Stimulated activated CD8-positive, alpha-beta memory T cell treated with anti-CD3 and anti-CD28 coated beads, Interleukin-15, amount 100 ng/mL, for 4 hours (primary cell): ENCODE measurements at regions not wholly inside any gene's neighbourhood (a gene's known extent, or its start where the extent isn't known, plus 50 kb on each side); places are given as distances from the start of the nearest gene placed in this dataset.
"Not testable (repeated sequence)": the region's sequence is repeated elsewhere in the genome, so short reads cannot be mapped to it uniquely, and the experiment has no call there.

ENCODE experiments used
- DNase-seq, 2 donors: peaks; one replicate each; pipeline ENCODE4 v3.0.0-alpha.2; 2020; ENCODE audit warnings: low read depth in 2 of 2

DNA sequence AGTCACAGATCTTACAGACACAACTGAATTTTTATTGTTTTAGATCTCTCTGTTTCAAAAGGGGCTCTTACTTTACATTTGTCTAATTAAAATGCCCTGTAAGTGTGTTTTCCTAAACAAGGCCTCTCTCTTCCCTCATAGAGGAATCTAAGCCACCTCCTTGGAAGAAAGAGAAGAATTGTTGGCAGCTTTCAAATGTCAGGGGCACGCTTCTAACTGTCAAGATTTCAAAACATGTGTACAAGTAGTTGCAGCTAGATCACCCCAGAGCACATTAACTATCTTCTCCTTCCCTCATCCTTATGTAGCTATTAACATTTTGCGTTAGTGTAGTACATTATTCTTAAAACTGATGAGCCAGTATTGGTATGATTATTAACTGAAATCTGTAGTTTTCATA, 266.5 kb upstream of the BOD1L1 start:
- DNase-seq = no peak

GRCh38 chr4:13900780-13901179, 273.3 kb upstream of the BOD1L1 start:
- no peak for DNase-seq

DNA sequence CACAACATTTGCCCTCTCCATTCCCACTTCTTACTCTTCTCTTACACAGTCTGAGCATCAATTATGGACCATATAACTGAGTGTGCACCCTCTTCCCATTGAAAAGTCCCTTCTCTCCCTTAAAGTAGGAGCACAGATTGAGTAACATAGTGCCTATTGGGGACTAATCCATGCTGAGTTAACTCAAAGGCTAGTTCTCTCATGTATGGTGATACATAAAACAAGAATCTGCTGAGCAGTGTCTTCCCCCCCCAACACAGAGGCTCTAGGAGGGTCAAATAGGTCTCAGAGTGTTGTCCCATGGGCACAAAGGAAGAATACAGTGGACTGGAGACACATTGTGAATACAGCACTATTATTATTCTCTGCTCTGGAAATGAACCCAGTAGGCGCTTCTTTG, 274.6 kb upstream of the BOD1L1 start:
- DNase-seq = no peak

- no peak for DNase-seq
Observed at GRCh38 chr4:13903061-13903460, 275.5 kb upstream of the BOD1L1 start.

- DNase-seq = no peak
Observed at GRCh38 chr4:13903901-13904300, 276.4 kb upstream of the BOD1L1 start.

GRCh38 chr4:13905543-13905942, 278.0 kb upstream of the BOD1L1 start:
- no peak for DNase-seq

DNA sequence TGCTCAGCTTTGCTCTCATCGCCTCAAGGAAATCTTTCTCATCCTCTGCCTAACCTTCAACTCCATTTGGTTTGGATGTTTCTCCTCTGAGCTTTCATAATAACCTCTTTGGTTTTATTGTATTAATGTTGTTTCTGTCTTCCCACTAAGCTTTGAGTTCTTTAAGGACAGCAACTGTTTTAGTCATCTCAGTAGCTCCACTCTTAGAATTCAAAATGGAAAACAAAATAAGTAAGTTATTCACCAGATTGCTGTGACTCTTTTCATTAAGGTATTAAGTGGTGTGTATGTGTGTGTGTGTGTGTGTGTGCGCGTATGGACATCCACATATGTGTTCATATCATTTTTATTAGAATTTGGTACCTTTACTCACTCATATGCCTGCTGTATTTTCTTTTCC, 279.2 kb upstream of the BOD1L1 start:
- no peak for DNase-seq

- no peak for DNase-seq
Observed at GRCh38 chr4:13907255-13907751, 279.8 kb upstream of the BOD1L1 start.

DNA sequence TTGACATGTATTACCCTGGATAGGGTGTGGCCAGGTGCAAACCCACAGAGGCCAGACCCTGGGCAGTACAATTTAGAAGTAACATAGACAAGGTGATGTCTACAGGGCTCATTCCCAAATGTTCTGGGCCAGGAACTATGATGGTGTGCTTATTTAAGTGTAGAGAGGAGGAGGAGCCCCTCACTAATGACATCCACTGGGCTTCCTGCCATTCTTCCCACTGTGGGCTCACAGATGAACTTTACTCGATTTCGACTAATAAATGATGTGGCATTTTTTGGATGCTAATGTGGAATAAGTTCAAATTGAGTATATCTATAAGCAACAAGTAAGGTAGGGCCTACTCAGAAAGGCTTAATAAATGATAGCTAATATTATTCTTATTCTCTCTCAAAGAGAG, 280.9 kb upstream of the BOD1L1 start:
- no peak for DNase-seq

DNA sequence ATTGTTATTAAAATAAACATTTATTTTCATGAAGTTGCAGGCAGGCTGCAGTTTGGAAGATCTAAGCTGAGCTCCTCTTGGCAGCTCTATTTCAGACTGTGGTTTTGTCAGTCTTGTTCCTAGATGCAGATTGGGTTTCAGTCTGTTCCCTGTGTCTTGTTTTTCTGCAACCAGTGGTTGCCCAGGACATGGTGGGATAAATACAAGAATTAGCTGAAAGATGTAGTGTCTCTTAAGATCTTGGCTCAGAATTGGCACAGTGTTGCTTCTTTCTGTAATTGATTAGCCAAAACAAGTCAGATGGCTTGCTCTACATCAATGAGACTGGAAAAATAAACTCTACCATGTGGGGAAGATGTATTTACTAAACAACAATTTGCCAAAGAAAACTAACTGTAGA, 283.0 kb upstream of the BOD1L1 start:
- no peak for DNase-seq

GRCh38 chr4:13911256-13911655, 283.7 kb upstream of the BOD1L1 start:
- DNase-seq = no peak

DNA sequence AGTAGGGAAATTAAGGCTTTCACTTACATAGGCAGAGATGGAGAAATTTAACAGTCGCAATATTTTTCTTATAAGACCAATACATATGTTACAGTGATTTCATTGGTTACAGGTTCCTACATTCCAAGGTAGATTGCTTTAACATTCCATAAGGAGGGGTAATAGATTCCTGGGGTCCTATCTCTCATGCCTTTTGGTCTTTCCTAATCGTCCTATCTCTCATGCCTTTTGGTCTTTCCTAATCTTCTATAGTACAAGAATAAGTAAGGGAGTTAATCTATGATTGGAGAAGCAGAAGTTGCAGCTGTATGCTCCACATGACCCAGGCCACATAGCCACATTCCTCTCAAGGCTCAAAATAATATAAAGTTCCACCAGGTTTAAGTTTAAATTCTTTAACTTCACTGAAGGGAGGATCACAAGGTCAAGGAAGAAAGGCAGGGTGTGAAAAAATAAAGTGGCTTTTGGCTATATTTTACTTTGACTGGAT, 285.0 kb upstream of the BOD1L1 start:
- no peak for DNase-seq

DNA sequence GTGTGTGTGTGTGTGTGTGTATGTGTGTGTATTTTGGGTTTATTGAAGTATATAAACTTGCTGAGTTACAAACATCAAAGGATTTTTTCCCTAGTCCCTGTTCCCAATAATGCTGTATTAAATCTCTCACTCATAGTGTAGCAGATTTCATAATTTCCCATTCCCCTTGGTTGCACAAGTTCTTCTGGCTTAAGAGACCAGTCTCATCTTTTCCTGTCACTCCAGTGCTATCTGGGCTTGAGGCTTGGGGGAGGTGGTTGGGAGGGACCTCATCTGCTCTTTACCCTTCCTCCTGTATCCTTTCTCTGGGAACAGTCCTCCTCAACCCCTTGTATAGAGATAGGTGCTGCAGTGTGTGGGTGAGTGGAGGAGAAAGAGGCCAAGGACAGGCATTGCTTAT, 285.4 kb upstream of the BOD1L1 start:
- no peak for DNase-seq

DNA sequence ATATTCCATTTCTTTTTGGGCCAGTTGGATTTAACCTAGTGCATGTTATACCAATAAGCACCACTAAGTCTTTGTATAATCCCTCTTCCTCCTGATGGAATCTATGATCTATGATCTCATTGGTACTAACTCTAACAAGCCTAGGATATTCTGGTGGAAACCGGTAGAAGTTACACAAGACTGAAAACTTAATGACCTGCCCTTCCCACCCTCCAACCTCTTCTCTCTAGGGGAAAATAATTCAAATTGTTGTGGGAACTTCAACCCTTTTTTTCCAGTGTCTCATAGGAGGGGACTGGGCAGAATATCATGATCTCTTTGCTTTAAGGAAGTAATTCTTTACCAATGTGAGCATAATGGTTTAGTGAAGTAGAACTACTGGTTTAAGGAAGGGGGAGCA, 289.5 kb upstream of the BOD1L1 start:
- no peak for DNase-seq

DNA sequence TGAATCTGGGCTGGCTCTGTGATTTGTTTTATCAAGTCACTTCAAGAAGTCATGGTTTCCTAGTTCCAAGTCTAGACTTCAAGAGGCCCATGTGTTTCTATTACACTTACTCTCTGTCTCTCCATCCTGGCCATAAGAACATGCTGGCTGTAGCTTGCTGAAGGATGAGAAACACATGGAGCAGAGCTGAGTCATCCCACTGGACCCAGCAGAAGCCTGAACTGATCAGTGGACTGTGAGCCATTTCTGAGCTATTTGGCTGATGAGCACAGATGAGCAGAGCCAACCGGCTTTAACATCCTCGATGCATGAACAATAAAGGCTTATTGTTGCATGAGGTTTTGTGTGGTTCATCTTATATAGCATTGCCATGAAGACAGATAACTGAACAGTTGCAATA, 290.6 kb upstream of the BOD1L1 start:
- DNase-seq = no peak

GRCh38 chr4:13918991-13919441, 291.5 kb upstream of the BOD1L1 start:
- no peak for DNase-seq

GRCh38 chr4:13920111-13920875, 292.8 kb upstream of the BOD1L1 start:
- DNase-seq = no peak

DNA sequence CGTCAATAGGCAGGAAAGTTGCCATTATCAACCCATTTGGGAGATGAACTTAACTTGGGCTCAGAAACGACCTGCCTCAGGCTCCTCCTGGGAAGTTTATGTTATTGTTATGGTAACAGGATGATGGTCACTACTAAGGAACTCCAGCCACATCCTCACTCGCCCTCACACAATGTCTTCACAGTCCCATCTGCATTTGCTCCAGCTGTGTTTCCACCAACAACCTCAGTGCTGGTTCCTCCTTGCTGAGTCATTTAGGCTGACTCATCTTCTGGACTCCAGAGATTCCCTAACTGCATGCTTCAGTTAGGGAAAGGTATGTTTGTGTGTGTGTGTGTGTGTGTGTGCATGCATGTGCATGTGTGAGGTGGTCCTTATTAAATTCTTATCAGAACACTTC, 293.4 kb upstream of the BOD1L1 start:
- DNase-seq = no peak

DNA sequence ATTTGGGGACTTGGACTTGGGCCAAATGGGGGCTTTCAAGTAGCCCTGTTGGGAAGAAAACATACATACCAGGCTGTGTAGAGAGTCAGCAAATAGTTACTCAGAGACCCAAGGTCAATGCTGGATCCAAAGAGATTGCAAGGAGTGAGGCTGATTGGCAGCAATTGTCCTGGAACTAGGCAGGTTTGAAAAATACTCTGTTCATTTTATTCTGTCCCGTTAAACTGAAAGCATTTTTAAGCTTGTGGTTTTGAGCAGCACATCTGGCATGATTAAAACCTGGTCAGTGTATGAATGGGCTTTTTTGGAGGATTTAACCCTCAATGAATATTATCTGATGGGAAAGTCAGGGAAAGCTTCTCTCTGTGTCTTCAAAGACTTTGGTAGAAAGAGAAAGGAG, 294.3 kb upstream of the BOD1L1 start:
- DNase-seq = no peak

- DNase-seq = no peak
Observed at GRCh38 chr4:13922459-13922858, 294.9 kb upstream of the BOD1L1 start.

- no peak for DNase-seq
Observed at GRCh38 chr4:13922873-13923645, 295.5 kb upstream of the BOD1L1 start.

DNA sequence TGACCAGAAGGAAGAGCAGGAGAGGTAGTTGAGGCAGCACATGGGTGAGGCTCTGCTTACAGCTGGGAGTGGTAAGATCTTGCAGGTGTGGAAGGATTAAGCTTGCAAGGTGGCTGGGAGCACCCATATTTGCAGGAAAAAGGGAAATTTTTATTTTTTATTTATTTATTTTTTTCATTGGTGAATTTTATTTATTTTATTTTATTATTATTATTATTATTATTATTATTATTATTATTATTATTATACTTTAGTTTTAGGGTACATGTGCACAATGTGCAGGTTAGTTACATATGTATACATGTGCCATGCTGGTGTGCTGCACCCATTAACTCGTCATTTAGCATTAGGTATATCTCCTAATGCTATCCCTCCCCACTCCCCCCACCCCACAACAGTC, 297.4 kb upstream of the BOD1L1 start:
- not testable (repeated sequence) for DNase-seq

DNA sequence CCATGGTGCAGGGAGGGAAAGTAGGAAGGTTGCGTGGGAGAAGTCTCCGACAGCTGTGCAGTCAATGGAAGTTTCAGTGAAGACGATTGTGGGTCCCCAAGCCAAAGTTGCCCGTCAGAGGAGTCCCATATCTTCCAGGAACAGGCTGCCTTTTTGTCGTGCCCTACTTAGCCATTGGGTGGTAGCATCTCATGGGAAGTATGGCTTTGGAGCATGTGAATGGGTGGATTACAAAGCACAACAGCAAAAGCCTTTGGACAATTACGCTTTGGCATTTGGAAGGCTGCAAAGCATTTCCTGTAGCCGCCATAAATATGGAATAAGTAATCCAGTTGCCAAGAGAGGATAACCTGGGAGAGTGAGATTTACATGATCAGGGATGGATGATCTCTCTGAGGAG, 300.7 kb upstream of the BOD1L1 start:
- no peak for DNase-seq
